ENCODE measurements at regions not wholly inside any gene's neighbourhood (a gene's known extent, or its start where the extent isn't known, plus 50 kb on each side); places are given as distances from the start of the nearest gene placed in this dataset.

DNA sequence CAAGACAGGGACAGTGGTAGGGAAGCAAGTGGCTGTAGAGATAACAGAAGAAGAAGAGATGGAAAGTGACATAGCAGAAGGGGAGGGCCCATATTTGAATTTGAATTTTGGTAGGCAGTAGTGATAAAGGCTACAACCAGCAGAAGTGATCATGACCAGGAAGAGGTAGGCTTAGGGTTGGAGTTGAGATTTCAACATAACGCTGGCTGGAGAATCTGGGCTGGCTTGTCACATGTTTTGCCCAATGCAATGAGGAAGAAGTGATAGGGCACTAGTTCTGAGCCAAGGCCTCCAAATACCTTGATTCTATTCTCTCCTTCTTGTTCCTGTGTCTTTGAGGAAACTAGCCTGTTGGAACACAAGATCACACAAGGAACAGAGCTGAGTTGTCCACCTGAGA is 69.4 kb downstream of the SCG2 start:
- H3K56ac ChIP-seq (ENCODE audit: insufficient read length, low read depth, low read length) = no peak overlapping the region
- H4K20me1 ChIP-seq (ENCODE audit: control insufficient read depth, insufficient read depth, insufficient read length) = no peaks in the 10 kb centered on the region
- H3K9me3 Mint-ChIP-seq = peaks cover 0 to 5% of the 10 kb centered on the region in 2 experiments; a peak in 2 of 5 replicates
- no peaks in the 10 kb centered on the region; the same call in 1 of the 2 replicates for H3K79me2 ChIP-seq (ENCODE audit: insufficient read depth, low read length)
- H2BK20ac ChIP-seq (ENCODE audit: low read depth, low read length, poor library complexity, severe bottlenecking) = no peak overlapping the region
- peaks cover 8% of the 10 kb centered on the region for H3K27me3 Mint-ChIP-seq (ENCODE audit: low read depth)
- no peak overlapping the region for H2BK120ac ChIP-seq (ENCODE audit: low read depth, low read length, poor library complexity, severe bottlenecking)
- no peak overlapping the region for H3K9ac ChIP-seq (ENCODE audit: extremely low read depth, insufficient read length, low read length)
- H3K36me3 Mint-ChIP-seq (ENCODE audit: insufficient read depth in 1 of 3, low read depth in 3 of 3) = peaks cover 0 to 9% (median 2%) of the 10 kb centered on the region in 3 experiments; a peak in 2 of 7 replicates
- no peak overlapping the region for H3K18ac ChIP-seq (ENCODE audit: insufficient read length, low read depth, low read length)
- H4K91ac ChIP-seq (ENCODE audit: insufficient read length, low read depth, low read length) = no peak overlapping the region
- H3K9me3 ChIP-seq (ENCODE audit: control insufficient read depth, low read depth, low read length) = no peaks in the 10 kb centered on the region
- H2BK5ac ChIP-seq (ENCODE audit: insufficient read length, low read length) = no peak overlapping the region
- peaks cover 2% of the 10 kb centered on the region; the same call in 1 of the 2 replicates for H3K4me1 ChIP-seq (ENCODE audit: insufficient read depth, low read length)
- no CpG with 5 or more reads among the region's 1 CpG for WGBS (ENCODE audit: extremely low coverage, insufficient read length, low lambda C conversion rate)
- no peak overlapping the region for H3K4ac ChIP-seq (ENCODE audit: low read depth, low read length)
- peaks cover 4 to 5% of the 10 kb centered on the region in 2 experiments for H3K4me1 Mint-ChIP-seq
- H3K27ac ChIP-seq (ENCODE audit: insufficient read length, low read depth, low read length) = no peak overlapping the region
- no peak overlapping the region for H3T11ph ChIP-seq (ENCODE audit: low read length)
- no peak overlapping the region for H2BK15ac ChIP-seq (ENCODE audit: low read depth, low read length)
- no peaks in the 10 kb centered on the region for H3K79me1 ChIP-seq (ENCODE audit: insufficient read depth, low read depth, low read length, poor library complexity, severe bottlenecking)
- no peaks in the 10 kb centered on the region for H3K27me3 ChIP-seq (ENCODE audit: insufficient read depth, low read length)
- no peak overlapping the region for H3K23ac ChIP-seq (ENCODE audit: insufficient read length, low read depth, low read length)
- no peaks in the 10 kb centered on the region for H3K23me2 ChIP-seq (ENCODE audit: insufficient read length, low read depth, low read length, poor library complexity, severe bottlenecking)
- H4K8ac ChIP-seq (replicated peaks; ENCODE audit: insufficient read length, low read depth, low read length) = no peak overlapping the region
- TF ChIP-seq, protein P1, sequence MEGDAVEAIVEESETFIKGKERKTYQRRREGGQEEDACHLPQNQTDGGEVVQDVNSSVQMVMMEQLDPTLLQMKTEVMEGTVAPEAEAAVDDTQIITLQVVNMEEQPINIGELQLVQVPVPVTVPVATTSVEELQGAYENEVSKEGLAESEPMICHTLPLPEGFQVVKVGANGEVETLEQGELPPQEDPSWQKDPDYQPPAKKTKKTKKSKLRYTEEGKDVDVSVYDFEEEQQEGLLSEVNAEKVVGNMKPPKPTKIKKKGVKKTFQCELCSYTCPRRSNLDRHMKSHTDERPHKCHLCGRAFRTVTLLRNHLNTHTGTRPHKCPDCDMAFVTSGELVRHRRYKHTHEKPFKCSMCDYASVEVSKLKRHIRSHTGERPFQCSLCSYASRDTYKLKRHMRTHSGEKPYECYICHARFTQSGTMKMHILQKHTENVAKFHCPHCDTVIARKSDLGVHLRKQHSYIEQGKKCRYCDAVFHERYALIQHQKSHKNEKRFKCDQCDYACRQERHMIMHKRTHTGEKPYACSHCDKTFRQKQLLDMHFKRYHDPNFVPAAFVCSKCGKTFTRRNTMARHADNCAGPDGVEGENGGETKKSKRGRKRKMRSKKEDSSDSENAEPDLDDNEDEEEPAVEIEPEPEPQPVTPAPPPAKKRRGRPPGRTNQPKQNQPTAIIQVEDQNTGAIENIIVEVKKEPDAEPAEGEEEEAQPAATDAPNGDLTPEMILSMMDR (conservative IDR thresholded peaks at IDR 0.05) = no peak
- no peak overlapping the region for H4K5ac ChIP-seq (ENCODE audit: insufficient read length, low read depth, low read length)
- no peak overlapping the region for H2AFZ ChIP-seq (ENCODE audit: low read length)
- H3K14ac ChIP-seq (ENCODE audit: insufficient read depth, low read length) = no peak overlapping the region
- no peak overlapping the region for H3K27ac Mint-ChIP-seq
- no peak overlapping the region for H3K4me3 Mint-ChIP-seq
- DNase-seq = no peak
- no peak overlapping the region for H2BK12ac ChIP-seq (ENCODE audit: insufficient read length, low read depth, low read length)
- H3K4me2 ChIP-seq (ENCODE audit: insufficient read depth, insufficient read length, low read length) = no peak overlapping the region
- H2AK5ac ChIP-seq (ENCODE audit: insufficient read length, low read length) = no peak overlapping the region

Measured in H9 (cell line).